ENCODE measurements at regions not wholly inside any gene's neighbourhood (a gene's known extent, or its start where the extent isn't known, plus 50 kb on each side); places are given as distances from the start of the nearest gene placed in this dataset.
A peak's percentile ranks its signal among the peaks of the same experiment; 100 is the strongest.

DNA sequence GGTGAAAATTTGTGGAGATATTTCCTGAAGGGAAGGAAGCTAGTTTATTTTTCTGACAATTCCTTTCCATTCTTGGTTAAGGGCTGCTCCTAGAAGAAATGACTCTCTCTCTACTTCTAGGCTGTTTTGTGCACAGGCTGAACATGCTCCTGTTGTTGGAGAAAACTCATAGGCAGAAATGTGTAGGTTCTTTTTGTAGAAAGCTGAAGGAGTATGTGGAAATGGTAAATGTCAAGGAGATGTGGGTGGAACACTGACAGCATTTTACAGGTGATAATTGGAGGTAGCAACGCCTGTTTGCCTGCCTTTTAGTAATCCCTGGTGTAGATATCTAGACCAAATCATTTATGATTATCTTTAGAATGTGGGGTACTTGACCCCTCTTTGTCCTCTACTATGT lies 322.2 kb upstream of the TBC1D5 start:
- Histone ChIP-seq H3K4me3 (no peak overlapping the region), H3K9ac (no peak overlapping the region), H3K4me2 (no peak overlapping the region), H3K4me1 (no peaks in the 10 kb centered on the region), H4K20me1 (no peaks in the 10 kb centered on the region), H3K9me3 (peaks cover 40% of the 10 kb centered on the region), H3K27me3 (no peaks in the 10 kb centered on the region), H3K27ac (no peak overlapping the region), H3K36me3 (peaks cover 39% of the 10 kb centered on the region)
- no peak for TF ChIP-seq Cebpa-rat (IDR thresholded peaks at IDR 0.05)

DNA sequence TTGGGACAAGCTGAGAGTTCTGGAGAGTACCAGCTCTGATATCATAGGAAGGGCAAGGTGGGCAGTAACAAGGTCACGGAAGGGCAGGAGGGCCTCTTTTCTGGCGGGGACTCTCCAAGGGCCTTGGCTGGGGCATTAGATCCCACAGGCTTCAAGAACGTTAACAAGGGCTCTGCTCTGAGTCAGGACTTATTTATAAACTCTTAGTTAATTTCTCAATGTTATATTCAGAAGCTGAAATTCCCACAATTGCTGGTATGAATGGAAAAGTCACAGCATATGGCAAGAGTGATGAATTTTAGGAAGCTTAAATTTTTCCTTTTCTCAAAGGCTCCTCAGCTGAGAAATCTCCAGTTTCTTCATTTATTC lies 320.2 kb upstream of the TBC1D5 start:
- Histone ChIP-seq H3K9ac (no peak overlapping the region), H3K27me3 (no peaks in the 10 kb centered on the region), H3K27ac (no peak overlapping the region), H3K4me2 (no peak overlapping the region), H3K4me1 (no peaks in the 10 kb centered on the region), H4K20me1 (no peaks in the 10 kb centered on the region), H3K36me3 (peaks cover 39% of the 10 kb centered on the region), H3K4me3 (no peak overlapping the region), H3K9me3 (peaks cover 40% of the 10 kb centered on the region)
- TF ChIP-seq Cebpa-rat (IDR thresholded peaks at IDR 0.05): no peak

DNA sequence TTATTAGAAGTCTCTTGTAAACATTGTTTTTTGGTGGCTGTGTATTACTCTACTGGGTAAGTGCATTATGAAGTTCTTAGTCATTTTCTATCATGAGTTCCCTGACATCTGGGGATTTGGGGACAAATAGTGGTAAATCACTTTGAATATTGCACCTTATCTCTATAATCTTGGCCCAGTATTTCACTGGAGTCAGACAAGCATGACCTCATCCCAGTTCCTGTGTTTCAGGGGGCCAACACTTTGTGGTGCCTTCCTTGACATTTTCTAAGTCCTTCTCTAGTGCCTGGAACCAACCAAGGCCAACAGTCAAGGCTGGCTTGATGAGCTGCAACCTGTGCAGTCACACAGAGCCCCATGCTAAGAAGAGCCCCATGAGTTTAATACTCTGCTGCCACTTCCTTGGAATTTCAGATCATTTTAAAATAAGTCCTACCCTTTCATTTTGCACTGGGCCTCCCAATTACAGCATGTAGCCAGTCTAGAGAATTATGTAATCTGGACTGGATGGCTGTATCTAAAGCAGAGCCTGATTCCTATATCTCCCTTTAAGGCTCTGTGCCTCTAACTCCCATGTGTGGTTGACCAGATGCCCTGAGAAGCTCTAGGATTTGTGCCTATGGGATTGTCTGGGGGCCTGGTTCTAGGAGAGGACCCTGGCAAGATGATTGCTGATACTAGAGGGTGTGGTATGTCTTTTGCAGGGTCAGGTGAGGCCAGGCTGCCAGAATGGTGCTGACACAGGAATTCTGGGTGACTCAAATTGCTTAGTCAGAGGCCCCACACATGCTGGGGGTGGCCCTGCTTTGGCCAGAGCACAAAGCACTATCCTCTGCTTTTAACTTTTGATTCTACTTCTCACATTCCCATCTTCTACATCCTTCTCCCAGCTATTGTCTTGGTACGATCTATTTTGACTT lies 319.6 kb upstream of the TBC1D5 start:
- H3K4me3 ChIP-seq: no peak overlapping the region
- H3K27ac ChIP-seq: no peak overlapping the region
- no peak overlapping the region for H3K9ac ChIP-seq
- peaks cover 34% of the 10 kb centered on the region for H3K36me3 ChIP-seq
- peaks cover 42% of the 10 kb centered on the region for H3K9me3 ChIP-seq
- H4K20me1 ChIP-seq: no peaks in the 10 kb centered on the region
- no peak for TF ChIP-seq Cebpa-rat (IDR thresholded peaks at IDR 0.05)
- no peaks in the 10 kb centered on the region for H3K27me3 ChIP-seq
- H3K4me1 ChIP-seq: no peaks in the 10 kb centered on the region
- H3K4me2 ChIP-seq: no peak overlapping the region

DNA sequence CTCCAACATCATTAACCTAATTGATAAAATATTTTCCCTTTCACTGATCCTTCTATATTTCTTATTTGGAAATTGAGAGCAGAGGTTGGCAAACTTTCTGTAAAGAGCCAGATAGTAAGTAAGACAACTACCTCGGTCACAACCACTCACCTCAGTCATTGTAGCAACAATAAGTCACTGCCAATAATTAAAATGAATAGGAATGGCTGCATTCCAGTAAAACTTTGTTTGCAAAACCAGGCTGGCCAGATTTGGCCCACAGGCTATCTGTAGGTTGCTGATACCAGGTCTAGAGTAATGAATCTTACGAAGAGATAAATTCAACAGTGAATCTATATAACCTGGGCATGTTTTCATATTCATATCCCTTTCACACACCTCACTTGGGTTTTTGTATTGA lies 316.2 kb upstream of the TBC1D5 start:
- Histone ChIP-seq H3K9ac (no peak overlapping the region), H3K9me3 (peaks cover 49% of the 10 kb centered on the region), H3K4me1 (0 out of 2 replicates have a peak, but pooled peaks cover under 1% of the 10 kb centered on the region), H3K36me3 (peaks cover 15% of the 10 kb centered on the region; the same call in 1 of the 2 replicates), H3K27ac (no peak overlapping the region), H3K4me3 (no peak overlapping the region), H4K20me1 (no peaks in the 10 kb centered on the region), H3K4me2 (no peak overlapping the region), H3K27me3 (no peaks in the 10 kb centered on the region)
- TF ChIP-seq Cebpa-rat (IDR thresholded peaks at IDR 0.05): no peak

DNA sequence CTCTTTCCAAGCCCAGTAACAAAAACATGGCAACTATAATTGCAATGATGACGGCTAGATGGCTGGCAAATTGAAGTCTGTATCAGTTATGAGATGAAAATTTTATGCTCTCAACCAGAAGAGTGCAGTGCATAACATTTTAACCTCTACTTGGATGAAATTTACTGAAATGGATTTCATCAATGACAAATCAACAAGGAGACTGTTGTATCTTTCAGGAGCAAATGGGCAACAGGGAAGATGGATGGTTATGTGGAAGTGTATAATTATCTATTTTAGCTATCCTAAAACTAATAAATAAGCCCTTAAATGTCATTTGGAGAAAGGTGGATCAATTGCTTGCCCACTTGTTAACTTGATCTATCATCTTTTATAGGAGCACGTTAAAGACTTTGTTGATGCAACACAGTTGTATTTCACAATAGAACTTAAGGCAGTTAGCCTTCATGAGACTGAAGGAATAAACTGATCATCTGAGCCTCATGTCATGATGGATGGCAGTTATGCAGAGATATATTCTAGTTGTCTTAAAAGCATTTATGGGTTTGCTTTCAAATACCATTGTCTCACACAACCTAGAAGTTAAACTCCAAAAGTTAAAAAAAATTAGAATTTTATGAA lies 315.1 kb upstream of the TBC1D5 start:
- Histone ChIP-seq H3K27ac (no peak overlapping the region), H3K4me3 (no peak overlapping the region), H3K9ac (no peak overlapping the region), H3K4me1 (peaks cover 5% of the 10 kb centered on the region; the same call in 1 of the 2 replicates), H3K27me3 (no peaks in the 10 kb centered on the region), H3K4me2 (no peak overlapping the region), H4K20me1 (no peaks in the 10 kb centered on the region), H3K36me3 (peaks cover 7% of the 10 kb centered on the region; the same call in 1 of the 2 replicates), H3K9me3 (peaks cover 39% of the 10 kb centered on the region)
- TF ChIP-seq Cebpa-rat (IDR thresholded peaks at IDR 0.05): no peak

DNA sequence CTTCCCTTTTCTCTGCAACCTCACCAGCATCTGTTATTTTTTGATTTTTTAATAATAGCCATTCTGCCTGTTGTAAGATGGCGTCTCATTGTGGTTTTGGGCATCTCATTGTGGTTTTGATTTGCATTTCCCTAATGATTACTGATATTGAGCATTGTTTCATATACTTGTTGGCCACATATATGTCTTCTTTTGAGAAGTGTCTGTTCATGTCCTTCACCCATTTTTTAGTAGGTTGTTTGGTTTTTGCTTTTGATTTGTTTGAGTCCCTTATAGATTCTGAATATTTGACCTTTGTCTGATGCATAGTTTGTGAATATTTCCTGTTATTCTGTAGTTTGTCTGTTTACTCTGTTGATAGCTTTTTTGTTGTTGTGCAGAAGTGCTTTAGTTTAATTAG lies 312.2 kb upstream of the TBC1D5 start:
- Histone ChIP-seq H3K27me3 (no peaks in the 10 kb centered on the region), H3K9ac (no peak overlapping the region), H3K36me3 (peaks cover 12% of the 10 kb centered on the region; the same call in 1 of the 2 replicates), H3K4me1 (peaks cover 5% of the 10 kb centered on the region; the same call in 1 of the 2 replicates), H3K27ac (no peak overlapping the region), H3K9me3 (peaks cover 34% of the 10 kb centered on the region), H3K4me3 (no peak overlapping the region), H4K20me1 (no peaks in the 10 kb centered on the region), H3K4me2 (no peak overlapping the region)
- TF ChIP-seq Cebpa-rat (IDR thresholded peaks at IDR 0.05): no peak

DNA sequence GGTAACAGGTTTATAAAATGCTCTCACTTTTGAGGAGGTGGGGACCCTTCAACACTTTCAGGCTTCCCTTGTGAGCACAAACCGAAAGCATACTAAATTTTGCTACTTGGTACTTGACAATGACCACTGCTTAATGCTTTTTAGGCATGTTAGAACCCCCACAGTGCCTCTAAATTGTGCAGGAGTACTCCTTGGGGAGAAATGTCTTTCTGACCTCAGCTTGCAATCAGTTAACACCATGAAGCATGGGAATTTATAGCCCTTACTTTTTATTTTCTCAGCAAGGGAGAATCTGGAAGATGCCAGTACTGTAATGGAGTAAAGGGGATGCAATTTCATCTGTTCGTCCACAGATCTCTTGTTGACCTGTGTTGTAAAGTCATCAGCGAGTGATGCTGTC lies 308.9 kb upstream of the TBC1D5 start:
- TF ChIP-seq Cebpa-rat (IDR thresholded peaks at IDR 0.05): no peak
- peaks cover 12% of the 10 kb centered on the region; the same call in 1 of the 2 replicates for H3K36me3 ChIP-seq

DNA sequence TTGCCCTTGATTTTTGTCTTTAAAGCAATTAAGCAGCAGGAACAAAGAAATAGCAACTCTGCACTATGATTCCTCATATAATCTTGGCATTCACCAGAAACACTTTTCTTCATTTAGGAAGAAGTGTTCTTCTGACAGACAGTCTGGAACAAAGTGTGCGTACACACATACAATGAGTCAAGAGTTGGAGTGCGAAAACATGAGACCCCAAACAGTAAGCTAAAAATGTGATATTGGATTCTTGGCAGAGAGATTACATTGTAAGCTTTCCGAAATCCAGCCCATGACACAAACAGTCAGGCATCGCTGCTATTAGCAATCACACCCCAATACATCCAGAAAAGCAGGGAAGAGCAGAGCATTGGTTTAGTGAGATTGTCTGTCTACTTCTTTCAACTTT lies 306.7 kb upstream of the TBC1D5 start:
- H3K4me3 ChIP-seq: no peak overlapping the region
- H3K9me3 ChIP-seq: peaks cover 7% of the 10 kb centered on the region; the same call in 1 of the 2 replicates
- peaks cover 17% of the 10 kb centered on the region for H3K4me1 ChIP-seq
- no peaks in the 10 kb centered on the region for H3K27me3 ChIP-seq
- H3K4me2 ChIP-seq: no peak overlapping the region
- H3K36me3 ChIP-seq: peaks cover 7% of the 10 kb centered on the region; the same call in 1 of the 2 replicates
- no peak overlapping the region for H3K27ac ChIP-seq
- no peaks in the 10 kb centered on the region for H4K20me1 ChIP-seq
- TF ChIP-seq Cebpa-rat (IDR thresholded peaks at IDR 0.05): no peak
- H3K9ac ChIP-seq: no peak overlapping the region

More for the DNA sequence above, 308.9 kb upstream of the TBC1D5 start:
- Histone ChIP-seq H3K4me1 (peaks cover 15% of the 10 kb centered on the region), H3K9ac (no peak overlapping the region), H3K27me3 (no peaks in the 10 kb centered on the region), H3K9me3 (peaks cover 28% of the 10 kb centered on the region), H3K4me3 (no peak overlapping the region), H3K4me2 (no peak overlapping the region), H4K20me1 (no peaks in the 10 kb centered on the region), H3K27ac (no peak overlapping the region)

DNA sequence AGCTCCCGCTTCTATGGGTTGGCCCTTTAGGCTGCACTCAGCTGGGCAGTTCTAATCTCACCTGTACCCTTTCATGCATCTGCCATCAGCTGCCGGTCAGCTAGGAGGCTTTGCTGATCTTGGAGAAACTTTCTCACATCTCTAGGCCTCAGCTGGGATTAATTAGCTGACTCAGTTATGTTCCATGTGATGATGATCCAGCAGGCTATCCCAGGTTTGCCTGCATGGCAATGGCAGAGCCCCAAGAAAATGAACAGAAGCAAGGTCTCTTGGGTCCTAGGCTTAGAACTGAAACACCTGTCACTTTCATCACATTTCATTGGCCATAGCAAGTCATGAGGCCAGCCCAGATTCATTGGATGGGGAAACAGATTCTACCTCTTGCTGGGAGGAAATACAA lies 304.6 kb upstream of the TBC1D5 start:
- H3K4me2 ChIP-seq: peak overlapping the region; percentile 29; the same call in 1 of the 2 replicates
- no peak overlapping the region for H3K4me3 ChIP-seq
- no peak overlapping the region for H3K9ac ChIP-seq
- 0 out of 2 replicates have a peak, but pooled peaks cover 5% of the 10 kb centered on the region for H3K36me3 ChIP-seq
- H3K27ac ChIP-seq: no peak overlapping the region
- no peak for TF ChIP-seq Cebpa-rat (IDR thresholded peaks at IDR 0.05)
- H3K4me1 ChIP-seq: peaks cover 11% of the 10 kb centered on the region
- no peaks in the 10 kb centered on the region for H4K20me1 ChIP-seq
- H3K9me3 ChIP-seq: peaks cover 4% of the 10 kb centered on the region; the same call in 1 of the 2 replicates
- no peaks in the 10 kb centered on the region for H3K27me3 ChIP-seq
